HG03095 (cell line): ENCODE measurements at regions not wholly inside any gene's neighbourhood (a gene's known extent, or its start where the extent isn't known, plus 50 kb on each side); places are given as distances from the start of the nearest gene placed in this dataset.

Experiments used
- ATAC-seq: cut with Tn5 transposase; IDR thresholded peaks from one replicate; pipeline ENCODE4 v1.9.1; 2021; ENCODE audit warnings: moderate library complexity; ENCODE audit not compliant: unreplicated experiment

DNA sequence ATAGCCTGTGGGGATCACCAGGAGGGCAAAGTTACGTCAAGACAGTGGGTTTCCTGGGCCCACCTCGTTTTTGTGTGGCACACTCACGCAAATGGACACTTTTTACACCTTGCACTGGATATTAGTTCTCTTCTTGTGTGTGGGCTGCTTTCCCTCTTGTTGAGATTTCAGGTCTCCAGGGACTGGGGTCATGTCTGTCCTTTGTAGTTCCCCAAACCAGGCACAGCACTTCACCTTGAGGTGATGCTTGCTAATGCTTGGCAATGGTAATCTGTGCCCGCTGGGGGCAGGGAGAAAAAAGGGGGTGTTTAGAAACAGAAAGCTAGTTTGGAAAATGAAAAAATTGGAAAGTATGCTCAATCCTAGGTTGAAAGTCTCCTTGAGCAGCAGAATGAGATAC, 195.3 kb downstream of the PTEN start:
- no peak for ATAC-seq

DNA sequence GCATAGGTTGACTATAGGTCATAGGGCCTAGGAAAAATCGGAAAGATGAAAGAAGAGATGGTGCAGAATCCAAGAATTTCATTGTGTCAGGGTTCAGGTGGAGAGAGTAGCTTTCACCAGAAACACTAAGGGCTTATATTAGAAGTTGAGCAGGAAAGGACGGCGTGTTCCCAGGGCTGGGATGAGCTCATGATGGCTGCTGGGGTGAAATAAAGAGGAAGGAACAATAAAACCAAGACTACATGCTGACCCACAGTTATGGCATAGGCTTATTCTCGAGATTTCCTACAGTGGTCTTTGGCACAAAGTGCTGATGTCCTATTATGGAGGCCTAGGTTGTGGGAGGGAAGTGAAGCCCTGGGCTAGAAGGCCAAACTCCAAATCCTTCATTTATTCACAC, 195.8 kb downstream of the PTEN start:
- ATAC-seq, result no peak

DNA sequence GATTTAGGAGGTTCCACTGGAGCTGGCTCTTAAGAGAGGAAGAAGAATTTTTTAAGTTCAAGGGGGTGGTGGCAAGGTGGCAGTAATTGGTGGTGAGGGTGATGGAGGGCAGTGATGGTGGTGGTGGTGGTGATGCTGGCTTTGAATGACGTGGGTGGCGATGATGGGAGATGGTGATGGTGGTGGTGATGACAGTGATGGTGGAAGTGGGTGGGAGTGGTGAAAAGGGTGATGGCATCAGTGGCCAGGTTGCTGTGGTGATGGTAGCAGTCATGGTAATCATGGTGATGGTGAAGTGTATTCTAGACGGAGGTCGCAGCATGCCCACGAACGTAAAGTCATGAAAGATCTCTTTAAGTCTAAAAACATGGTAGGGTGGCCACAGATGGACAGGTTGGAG, 197.3 kb downstream of the PTEN start:
- ATAC-seq, result no peak

DNA sequence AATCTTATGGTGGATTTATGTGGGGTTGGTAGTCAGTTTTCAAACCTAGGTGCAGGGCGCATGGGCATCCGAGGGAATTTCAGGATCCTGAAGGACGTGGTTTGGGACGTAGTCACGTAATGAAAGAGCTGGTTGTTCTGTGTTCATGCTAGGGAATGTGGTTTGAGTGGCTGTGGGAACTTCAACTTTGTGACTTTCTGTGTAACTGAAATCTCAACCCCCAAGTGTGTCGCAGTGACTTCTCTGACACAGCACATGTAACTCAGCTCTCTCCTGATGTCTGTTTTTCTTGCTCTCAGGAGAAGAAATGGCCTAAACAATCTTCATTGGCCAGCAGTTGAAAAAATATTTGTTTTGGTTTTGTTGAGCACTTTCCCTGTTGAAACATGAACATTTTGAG, 199.0 kb downstream of the PTEN start:
- ATAC-seq, result no peak

DNA sequence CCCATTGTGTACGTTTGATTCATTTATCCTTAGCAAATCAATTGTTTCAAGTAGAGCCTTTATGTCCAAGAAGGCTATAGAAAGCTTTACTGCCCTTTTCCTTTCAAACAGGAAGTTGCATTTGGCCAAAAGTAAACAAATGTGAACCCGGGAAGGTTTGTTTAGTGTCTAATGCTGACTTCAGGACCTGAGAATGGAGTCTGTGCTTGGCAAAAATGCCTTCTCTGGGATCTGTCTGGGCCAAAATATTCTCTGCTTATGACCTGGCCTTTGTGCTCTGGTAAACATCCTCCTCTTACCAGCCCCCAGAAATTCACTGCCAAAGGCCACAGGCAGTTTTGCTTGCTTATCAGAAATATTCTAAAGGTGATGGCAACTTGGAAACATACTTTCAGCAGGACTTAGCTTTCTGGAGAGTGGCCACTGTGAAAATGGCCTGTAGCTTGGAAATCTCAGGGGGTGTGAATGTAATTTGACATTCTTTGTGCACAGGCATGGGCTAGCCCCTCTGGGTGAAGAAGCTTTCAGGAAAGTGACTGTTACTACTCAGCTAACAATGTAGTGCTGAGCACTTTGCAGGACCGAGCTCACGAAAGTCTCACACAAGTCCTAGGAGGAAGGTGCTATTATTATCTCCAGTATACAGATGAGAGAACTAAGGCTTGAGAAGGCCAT, 199.5 kb downstream of the PTEN start:
- ATAC-seq, result no peak

DNA sequence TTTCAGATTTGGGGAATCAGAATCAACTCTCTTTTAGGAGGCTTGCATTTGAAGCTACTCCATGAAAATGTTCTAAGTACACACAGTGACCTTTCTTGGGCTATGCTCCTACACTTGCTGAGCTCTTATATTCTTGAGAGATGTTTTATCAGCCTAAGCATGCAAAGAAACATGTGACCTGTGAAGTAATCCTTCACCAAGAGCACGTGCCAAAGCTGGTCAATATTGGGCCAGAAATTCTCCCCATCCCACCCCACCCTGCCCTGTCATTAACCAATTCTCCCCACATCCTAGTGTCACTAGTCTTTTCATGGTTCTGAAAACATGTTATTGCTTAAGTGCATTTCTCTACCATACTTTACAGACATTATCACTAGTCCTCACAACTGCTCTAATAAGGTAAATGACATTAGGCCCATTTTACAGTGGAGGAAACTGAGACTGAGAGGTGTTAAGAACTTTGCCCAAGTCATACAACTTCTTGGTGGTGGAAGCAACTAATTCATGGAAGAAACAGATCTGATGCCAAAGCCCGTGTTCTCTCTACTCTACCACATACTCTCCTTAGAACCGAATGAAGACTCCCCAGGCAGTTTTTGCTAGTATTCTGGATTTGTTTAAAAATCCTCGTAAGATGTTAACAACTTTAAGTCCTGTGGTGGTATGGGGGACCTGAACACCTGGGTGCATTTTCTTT, 200.6 kb downstream of the PTEN start:
- ATAC-seq, result no peak

DNA sequence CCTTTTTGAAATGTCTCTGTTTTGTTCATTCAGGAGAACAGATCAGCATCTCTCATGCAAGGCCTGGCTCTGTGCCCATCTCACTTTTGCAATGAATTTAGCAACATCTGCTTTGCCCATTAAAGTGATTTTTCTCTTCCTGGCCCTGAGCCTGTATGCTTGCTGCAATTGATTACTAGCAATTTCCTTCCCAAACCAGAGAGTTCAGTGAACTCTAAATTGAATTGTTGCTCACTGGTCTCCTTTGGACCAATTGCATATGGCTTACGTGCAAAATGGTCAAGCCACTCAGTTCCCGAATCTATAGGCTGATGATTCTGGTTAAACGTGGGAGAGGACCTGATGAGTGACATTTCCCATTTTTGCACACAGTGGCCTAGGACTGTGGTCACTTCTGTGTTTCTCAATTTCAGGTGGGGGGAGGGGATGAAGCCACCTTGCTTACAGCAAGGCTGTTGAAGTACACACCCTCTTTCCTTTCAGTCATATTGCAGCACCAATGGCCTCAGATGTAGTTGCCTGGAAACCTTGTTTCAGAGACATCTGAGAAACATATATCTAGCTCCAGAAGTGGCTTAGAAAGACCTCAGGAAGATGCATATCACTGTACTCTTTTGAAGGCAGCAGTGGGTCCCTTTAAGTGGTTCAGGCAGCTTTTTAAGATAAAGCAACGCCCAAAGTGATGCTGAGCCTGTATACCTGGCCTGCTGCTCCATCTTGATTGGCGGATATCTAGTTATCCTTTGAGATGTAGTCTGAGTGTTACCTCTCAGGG, 201.4 kb downstream of the PTEN start:
- ATAC-seq, result peak; percentile 45

DNA sequence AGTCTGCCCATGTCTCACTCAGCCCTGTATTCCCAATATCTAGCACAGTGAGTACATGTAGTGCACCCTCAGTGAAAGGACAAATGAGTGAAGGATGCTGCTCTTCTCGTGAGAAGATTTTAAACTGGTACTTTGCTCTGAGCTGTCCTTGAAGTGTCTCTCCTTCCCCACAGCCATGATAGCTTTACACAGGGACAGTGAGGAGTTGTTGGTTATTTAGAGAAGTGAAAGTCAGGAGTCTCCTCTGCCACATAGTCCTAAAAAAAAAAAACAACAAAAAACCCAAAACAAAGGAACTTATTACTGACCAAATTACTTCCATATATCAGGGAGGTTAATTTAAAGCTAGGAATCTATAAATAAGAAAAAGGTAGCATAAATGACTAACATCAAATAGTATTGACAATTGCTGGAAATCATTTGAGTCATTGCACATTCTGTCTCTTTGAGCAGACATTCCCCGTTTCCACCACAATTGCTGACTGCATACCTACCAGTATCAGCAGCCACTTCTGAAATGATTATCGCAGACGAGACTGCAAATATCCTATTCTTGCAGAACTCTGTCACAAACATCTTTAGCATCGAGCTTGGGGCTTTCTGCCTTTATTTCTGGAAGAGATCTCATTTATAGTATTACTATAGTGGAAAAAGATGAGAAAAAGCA, 202.1 kb downstream of the PTEN start:
- no peak for ATAC-seq

DNA sequence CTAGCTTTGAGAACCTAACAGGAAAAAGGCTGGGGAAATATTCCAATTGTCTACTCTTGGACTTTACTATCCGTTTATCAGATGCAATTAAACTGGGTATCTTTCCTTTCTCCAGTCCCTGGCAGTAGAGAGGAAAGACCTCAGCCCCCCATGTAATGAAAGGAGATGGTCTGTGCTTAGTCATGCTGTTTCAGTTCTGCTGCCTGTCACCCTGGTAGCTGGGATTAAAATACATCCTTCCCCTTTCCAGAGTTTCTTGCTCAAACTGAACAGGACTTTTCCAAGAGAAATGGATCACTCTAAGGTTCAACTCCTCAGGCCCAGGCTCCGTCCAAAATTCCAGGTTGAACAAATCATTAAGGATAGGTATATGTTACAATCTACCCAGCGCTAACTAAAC, 202.9 kb downstream of the PTEN start:
- ATAC-seq, result no peak

DNA sequence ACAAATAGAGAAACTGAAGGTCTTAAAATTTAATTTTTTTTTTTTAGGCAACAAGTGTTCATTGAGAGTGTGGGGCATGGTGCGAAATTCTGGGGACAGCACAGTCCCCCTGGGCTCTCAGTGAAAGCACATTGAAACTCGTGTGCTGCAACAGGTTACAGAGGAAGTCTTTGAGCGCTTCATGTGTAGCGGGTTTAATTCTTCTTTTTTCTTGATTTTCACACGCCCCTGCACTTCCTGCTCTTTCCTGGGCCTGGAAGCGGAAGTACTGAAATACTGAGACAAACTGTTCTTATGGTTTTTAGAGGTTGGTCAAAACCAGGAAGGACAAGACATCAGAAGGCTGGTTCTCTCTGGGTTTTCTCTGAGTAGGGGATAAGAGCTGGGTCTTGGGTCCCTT, 203.5 kb downstream of the PTEN start:
- no peak for ATAC-seq

DNA sequence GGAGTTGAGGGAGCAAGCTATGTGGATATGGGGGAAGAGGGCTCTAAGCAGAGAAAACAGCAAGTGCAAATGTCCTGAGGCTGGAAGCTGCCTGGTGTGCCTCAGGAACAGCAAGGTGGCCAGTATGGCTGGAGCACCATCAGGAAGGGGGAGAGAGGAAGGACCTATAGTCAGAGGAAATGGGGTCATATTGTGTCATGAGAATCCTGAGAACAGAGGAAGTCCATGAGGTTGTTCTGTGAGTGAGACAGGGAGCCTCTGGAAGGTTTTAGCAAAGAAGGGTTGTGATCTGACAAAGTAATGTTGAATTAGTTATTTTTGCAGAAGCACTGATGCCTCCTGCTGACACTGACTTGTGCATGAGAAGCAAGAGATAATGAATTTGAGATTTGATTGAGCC, 204.3 kb downstream of the PTEN start:
- ATAC-seq, result no peak

DNA sequence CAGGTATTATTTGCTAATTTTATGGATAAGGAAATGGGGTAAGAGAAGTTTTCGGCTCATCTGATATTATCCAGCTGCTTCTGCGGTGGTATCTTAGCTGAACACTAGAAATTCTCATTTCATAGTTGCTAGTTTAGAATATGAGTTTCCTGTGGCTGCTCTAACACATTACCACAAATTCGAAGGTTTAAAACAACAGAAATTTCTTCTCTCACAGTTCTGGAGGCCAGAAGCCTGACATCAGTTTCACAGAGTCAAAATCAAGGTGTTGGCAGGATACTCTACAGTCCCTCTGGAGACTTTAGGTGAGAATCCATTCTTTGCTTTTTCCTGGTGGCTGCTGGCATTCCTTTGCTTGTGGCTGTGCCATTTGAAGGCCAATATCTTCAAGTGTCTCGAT, 205.9 kb downstream of the PTEN start:
- no peak for ATAC-seq

DNA sequence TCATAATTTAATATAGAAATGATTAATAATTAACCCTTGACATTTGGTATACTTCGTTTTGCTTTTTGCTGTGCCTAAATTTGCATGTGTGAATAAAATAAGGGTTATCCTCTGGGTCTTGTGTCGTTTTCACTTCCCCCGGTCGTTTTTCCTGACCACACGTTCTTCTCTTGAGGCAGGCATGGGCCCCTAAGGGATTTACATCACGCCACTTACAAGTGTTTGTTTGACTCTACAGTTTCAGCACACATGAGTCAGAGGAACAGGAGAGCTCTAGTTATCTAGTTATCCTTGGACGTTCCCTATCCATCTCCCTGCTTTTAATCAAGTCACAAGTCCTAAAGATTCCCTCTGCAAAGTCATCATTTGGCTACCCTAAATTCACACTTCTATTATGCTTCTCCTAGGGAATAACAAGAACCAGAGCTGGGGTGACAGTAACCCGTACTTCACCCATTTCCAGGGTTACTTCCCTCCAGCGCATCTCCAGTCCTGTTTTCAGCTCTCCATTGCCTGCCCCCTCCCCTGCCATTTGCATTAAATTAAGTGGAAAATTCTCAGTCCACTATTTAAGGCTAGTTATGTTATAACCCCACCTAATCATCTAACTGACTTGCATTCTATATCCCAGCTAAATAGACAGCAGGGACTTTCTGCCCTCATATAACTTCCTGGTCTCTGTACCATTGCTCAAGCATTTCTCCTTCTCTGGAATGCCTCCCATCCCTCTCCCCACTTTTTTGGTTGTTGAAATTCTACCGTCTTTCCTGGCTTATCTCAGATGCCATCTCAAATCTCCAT, 206.9 kb downstream of the PTEN start:
- no peak for ATAC-seq

DNA sequence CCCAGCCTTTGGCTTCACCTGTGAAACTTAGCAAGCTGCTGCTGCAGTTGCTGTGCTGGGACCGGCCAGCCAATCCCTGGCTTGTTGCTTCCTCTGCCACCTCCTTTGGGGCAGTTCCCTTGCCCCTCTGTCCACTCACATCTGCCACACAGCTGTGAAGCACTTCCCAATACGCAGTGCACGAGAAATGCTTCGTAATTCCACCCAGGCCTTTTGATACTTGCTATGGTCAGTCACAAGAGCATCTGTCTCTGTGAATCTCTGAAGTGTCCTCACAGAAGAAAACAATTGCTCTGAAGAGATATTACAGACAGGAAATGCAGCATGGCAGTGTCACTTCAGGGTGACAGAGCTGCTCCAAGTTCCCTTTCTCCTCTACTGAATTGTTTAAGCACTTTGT, 208.5 kb downstream of the PTEN start:
- no peak for ATAC-seq

DNA sequence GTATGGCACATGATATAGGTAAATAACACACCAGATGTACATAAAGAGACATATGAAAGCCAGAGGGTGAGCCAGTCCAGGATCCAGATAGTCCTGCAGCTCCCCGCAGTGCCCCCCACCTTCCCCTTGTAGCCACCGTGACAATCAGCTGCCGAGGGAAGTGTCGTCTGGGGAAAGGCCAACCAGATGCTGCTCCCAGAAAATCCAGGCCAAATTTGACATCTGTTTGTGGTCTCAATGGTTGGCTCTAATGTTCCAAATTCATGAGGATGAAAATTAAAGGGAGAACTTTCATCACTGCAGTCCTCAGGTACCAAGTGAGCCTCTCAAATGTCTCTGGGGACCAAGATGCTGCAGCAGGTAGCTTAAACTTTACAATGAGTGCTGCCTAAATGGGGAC, 210.3 kb downstream of the PTEN start:
- no peak for ATAC-seq

DNA sequence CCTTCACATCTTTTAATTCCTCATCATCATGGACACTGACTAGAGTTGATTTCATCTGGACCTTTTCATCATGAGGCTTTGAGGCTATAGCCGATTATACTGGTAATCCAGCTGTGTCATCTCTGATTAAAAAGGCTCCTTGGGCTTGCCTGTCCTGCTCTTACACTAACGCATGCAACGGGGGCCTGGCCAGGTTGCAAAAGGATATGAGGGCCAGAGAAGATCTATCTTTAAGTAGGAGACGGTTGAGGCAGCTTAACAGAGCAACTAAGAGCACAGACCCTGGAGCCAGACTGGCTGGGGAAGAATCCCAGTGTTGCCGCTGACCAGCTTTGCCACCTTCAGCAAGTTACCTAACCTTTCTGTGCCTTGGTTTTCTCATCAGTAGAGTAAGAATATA, 211.5 kb downstream of the PTEN start:
- ATAC-seq, result no peak

DNA sequence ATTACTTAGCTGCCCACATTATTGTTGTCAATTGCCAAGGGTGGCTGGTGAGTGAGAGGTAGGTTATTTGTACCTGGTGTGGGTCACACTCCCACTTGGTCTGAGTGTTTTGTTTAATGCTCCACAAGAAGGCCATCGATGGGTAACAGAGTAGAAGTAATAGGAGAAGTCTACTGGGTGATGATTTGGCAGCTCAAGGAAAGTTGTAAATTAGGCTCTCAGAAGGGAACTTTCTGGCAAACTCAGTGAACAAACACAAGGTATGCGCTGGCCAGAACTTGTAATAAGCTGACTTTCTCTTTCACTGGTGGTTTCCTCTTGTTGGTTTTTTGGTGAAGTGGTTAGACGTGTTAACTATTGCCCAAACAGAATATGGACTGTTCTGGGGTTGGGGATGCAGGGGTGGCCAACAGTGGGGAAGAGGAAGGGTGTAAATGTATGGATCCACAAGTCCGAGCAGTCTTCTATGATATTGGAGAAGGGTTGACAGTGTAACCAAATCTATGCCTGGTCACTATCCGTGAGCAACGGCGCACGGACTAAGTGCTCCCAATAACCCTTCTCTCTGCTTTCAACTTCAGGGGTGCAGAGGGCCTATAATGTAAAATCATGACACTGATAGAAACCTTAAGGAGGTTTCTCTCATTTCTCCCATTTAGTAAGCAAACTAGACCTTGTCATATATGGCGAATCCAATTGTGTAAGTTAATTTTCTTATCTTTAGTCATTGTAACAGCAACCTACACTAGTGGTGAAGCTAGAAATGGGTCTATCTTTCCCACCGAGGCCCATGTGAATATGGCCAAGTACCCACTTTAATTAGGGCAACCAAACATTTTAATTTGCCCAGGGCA, 212.8 kb downstream of the PTEN start:
- peak; percentile 52 for ATAC-seq

DNA sequence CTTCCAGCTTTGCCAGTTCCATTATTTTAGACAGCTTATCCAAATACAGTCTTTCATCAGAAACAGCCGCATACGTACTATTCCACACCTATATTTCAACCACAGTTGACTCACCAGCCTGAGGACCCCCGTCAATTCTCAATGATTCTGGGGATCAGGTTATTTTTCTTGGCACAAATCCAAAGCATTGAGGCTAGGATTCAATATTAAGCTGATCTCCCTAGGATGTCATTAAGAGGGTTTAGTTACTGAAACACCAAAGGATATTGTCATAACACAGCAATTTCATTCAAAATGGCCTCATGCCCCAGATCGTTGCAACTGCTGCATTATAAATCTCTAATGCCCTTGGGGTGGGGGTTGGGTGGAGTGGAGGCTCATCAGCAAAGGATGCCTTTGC, 214.6 kb downstream of the PTEN start:
- no peak for ATAC-seq

DNA sequence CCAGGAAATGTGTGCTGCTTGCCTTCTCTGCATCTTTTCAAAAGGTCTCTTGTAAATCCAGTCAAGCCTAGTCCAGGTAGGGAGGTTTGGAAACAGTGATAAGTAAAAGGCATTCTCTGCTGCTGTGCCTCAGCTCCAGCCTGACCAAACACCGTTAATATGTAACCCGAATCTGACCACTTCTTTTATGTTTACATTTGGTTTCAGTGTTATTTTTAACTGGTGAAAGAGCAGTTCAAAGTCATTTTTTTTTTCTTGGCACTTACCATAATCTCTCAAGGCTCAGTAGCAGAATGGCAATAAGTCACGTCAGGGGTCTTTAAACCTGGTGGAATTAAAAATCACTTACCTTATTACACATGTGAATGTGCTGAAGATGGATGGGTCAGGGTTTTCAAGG, 216.8 kb downstream of the PTEN start:
- peak; percentile 43 for ATAC-seq
